NCI-H2029 (cell line): ENCODE measurements at regions not wholly inside any gene's neighbourhood (a gene's known extent, or its start where the extent isn't known, plus 50 kb on each side); places are given as distances from the start of the nearest gene placed in this dataset.

ENCODE experiments used
- DNase-seq: peaks from one replicate; lab custom pipeline; 2025; lab: John Stamatoyannopoulos, UW

DNA sequence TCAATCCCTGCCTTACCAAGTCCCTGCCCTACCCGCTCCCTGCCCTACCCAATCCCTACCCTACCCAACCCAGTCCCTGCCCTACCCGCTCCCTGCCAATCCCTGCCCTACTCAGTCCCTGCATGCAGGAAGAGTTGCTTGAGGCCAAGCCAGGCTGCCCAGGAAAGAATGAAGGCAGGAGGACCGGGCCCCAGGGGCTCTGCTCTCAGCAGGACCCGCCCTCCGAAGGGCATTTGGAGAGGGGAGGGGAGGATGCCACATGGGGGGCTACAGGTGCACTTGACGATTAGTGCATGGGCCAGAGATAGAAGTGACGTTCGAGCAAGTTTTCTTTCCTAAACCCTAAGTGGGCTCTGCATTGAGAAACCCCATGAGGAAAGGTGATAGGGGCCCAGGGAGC is 581.2 kb downstream of the TBC1D22A start:
- DNase-seq: no peak

DNA sequence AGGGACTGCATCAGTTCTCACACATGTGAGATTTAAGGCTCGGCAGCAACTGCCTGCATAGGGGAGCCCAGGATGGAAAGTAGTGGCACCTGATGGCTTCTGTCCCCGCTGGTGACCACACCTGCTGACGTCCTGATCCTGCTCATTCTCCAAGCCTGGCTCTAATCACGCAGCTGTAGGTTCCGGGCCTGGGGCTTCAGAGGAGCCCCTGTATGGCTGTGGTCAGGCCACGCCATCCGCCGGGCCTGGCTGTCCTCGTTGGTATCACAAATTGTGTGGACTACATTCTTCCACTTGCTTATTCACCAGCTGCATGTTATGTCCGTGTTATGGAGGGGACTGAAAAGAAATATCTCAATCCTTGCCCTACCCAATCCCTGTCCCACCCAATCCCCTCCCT is 580.0 kb downstream of the TBC1D22A start:
- DNase-seq: no peak

DNA sequence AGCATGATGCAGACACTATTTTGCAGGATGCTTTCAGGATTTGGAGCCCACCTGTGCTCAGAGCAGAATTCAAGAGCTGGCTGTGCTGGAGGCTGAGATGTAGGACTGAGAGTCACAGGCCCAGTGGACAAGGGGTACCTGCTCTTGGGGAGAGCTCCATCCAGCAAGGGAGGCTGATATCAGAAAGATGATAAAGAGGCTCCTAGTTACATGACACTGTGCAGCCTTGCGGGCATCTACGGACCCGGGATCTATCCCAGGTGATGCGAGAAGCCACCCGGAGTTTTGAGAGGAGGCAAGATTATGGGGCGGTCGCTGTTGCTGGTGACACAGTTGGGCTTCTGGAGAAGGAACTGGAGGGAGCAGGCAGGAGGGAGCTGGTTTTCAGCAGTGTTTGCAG is 579.0 kb downstream of the TBC1D22A start:
- DNase-seq: no peak

DNA sequence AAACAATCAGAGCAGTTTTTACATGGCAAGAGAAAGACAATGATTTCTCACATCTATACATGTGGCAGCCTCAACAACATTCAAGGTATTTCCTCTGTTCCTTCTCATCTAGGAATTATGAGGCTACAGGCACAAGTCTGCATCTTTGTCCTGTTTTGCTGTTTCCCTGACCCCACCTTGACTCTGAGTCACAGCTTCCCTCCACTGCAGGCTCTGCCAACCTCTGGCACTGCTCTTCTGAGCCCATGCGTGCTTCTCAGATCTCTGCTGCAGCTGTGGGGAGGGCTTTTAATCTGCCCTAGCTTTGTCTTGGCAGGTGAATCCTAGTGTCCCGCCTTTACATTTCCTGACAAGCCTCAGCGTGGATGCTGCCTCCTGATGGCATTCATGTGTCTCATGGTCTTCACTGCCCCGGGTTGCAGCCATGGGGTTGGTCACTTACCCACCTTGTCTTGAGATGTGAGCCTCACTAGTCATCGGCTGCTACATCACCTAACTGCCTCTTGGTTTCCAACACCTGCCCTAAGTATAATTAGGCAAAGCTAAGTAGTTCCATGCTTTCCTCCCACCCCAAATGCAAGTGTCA is 578.5 kb downstream of the TBC1D22A start:
- DNase-seq: no peak

DNA sequence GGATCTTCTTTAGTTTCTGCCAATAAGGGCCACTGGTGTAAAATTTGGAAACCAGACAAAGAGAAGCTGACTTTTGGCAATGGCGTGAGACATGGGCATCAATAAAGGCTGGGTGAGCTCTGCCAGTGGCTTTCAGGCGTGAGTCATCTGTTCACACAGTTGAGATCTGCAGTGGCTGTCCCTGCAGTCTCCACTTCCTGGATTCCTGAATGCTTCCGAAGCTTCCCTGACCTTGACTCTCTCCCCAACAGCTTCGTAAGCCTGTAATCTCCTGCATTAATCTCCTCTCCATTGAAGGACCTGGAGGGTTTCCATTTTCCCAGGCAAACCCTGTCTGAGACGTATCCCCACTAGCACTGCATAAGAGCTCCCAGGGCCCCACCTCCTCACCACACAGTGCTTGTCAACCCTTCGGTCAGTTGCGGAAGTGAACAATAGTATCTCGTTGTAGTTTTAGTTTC is 574.7 kb downstream of the TBC1D22A start:
- peak; percentile 92 for DNase-seq

DNA sequence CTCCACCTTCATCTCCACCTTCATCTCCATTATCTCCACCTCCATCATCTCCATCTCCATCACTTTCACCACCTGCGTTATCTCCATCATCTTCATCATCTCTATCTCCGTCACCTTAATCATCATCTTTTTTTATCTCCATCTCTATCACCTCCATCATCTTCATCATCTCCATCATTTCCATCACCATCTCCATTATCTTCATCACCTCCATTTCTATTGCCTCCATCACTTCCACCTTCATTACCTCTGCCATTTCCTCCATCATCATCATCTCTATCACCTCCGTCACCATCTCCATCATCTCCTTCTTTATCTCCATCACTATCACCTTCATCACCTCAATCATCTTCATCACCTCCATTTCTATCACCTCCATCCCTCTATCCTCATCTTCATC is 573.5 kb downstream of the TBC1D22A start:
- DNase-seq: no peak

DNA sequence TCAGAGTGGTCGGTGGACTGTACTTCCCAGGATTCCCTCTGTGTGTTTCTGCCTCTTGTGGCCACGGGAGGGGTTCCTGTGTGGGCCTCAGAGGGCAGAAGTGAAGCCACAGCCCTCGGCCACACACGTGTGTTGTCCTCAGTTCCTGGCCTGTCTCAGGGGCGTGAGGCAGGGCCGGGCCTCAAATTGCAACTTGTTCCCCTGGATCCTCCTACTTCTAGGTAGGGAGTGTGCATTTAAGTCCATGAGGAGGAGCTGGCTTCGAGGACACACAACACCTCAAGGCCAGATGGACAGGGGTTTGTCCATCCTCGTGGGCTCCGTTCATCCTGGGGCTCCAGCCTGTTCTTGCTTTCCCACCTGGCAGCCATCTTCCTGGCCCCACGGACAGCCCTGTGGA is 573.0 kb downstream of the TBC1D22A start:
- no peak for DNase-seq

DNA sequence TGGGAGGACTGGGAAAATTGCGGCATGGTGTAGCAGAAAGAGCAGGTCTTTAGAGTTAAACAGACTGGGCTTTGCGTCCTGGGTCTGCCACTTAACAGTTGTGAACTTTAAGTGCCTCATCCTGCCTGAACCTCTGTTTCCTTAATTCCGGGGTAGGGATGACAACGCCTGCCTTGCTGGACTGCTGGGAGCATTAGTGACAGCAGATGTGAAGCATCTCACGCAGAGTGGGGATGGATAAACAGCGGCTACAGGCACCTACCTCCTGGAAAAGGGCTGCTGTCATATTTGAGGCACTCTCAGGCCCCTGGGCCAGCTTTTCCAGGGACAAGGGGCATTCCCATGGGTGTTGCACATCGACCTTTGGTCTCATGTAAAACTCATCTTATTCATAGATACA is 572.2 kb downstream of the TBC1D22A start:
- DNase-seq: no peak

DNA sequence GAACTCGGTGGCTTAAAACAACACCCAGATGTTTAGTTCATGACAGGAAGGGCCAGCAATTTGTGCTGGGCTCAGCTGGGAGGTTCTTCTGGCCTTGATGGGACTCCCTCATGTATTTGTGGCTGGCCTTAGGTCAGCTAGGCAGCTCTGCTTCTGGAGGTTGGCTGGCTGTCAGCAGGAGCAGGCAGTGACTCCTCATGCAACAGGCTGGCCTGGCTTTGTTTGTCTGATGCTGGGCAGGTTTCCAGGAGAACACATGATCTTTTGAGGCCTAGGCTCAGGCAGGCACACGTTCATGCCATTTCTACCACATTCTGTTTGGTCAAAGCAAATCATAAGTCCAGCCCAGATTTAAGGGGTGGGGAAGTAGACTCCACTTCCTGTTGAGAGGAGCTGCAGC is 571.2 kb downstream of the TBC1D22A start:
- peak; percentile 92 for DNase-seq

DNA sequence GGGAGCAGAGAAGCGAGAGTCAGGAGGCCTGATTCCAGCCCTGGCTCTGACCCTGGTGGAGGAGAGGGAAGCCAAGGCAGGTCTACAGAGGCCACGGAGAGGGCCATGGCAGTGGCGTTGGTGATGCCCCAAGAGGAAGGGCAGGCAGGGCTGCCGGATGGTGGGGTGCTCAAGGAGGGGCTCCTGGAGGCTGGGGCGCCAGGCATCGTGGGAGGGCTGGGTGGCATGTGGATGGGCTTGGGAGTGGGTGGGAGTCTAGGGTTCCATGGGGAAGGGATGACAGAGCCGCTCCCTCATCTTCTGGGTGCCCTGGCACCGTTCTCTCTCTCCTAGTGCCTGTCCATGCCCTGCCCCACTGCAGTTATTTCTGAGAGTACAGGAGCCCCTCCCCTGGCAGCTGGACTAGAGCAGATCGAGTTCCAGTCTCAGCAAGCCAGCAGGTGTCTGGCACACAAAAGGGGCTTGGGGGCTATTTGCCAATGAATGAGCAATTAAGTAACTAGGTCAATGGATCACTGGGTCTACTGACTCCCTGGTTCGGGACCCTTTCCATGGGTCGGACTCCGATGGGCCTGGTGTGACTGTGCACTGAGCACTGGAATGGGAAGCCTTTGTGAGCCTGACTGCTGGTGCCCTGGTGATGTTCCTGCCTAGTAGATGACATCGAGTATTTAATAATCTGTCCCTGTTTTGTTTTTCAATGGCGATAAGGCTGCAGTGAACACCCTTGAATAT is 570.0 kb downstream of the TBC1D22A start:
- no peak for DNase-seq

DNA sequence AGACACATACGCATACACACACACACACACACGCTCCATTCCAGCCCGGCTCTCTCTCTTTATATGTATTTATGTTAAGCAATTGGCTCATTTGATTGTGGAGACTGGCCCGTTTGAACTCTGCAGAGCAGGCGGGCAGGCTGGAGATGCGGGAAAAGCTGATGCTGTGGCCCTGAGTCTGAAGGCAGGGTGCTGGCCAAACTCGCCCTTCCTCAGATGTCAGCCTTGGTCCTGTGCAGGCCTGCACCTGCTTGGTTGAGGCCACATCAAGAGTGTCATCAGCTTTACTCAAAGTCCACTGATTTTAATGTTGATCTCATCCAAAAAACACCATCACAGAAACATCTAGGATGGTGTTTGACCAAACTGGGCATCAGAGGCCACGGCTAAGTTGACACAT is 569.3 kb downstream of the TBC1D22A start:
- no peak for DNase-seq

DNA sequence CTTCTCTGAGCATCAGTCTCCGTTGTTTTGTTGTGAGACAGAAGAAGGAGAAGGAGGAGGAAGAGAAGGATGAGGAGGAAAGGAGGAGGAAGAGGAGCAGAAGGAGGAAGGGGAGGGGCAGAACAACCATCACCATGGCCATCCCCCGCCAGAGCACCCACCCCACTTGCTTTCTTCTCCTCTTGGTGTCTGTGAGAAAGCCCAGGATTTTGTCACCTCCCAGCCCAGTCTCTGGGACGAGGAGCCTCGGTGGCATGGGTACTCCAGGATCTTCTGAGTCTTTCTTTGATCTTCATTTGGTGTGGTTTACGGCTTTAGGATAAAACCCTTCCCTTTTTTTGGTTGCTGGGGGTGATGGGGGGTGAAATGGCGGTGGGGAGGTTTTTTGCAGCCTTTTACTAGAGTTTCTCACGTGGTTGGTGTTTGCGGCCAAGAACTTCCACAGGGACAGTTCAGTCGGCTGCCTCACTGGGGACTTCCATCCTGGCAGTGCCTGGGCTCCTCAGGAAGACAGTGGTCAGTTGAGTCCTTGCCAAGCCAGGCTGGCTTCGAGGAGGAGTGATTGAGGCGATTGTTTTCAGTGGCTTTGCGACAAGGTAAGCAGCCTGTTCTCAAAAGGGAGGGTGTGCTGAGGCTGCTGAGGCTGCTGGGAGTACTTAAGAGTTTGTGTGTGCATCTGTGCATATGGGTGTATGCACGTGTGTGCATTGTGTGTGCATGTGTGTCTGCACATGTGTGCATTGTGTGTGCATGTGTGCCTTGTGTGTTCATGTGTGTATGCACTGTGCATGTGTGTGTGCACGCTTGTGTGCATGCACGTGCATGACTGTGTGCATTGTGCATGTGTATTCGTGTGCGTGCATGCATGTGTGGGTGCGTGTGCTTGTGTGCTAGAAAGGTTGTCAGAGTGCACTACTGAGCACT is 567.5 kb downstream of the TBC1D22A start:
- DNase-seq: no peak

DNA sequence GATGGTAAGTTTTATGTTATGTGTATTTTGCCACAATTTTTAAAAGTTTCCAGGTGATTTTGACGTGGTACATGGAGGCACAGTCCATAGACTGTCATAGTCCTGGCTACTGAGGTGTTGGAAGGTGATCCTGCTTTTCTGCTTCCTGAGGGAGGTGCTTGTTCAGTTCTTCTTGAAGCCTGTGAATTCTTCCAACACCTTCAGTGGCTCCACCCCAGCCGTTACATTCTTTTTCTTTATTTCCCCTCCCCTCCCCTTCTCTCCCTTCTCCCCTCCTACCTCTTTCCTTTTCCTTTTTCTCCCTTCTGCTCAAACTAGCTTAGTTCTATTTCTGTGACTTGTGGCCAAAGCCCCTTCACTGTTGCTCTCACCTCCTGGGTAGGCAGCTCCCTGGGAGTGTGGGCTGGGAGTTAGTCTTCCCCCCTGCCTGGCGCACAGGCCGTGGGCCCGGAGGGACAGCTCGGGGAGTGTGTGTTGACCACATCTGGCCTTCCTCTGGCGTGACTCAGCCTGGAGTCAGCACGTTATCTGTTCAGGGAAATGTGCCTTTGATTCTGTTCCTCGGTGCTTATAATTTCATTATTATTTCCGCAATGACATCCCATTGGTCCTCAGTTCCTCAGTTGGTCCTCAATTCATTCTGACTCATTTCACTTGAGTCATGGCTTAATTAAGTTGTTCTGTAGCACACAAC is 566.2 kb downstream of the TBC1D22A start:
- no peak for DNase-seq

DNA sequence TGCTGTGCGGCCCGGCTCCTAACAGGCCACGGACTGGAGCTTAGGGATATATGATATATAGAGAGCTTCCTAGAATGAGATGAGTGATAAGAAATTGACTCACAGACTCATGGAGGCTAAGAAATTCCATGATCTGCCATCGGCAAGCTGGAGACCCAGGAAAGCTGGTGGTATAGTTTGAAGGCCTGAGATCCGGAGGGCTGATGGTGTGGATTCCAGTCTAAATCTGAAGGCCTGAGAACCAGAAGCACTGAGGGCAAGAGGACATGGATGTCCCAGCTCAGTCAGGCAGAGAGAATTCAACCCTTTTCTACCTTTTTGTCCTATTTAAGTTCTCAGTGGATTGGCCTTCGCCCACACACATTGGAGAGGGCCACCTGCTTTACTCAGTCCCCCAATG is 564.8 kb downstream of the TBC1D22A start:
- no peak for DNase-seq

DNA sequence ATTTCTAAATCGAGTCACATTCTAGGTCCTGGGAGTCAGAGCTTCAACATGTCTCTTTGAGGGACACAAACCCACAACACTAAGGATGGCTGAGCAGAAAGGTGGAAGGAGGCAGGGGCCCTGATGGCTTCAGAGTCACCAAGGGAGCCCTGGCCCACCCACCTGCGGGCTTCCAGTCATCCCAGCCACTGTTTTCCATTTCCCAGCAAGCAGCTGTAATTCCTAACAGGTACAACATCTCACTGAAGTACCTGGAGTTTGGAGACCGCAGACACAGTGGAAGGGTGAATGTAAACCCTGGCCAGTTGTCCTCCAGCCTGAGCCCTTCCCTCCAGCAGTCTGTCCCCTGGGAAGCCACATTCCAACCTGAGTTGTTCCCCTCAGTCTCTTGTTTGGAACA is 562.8 kb downstream of the TBC1D22A start:
- no peak for DNase-seq

DNA sequence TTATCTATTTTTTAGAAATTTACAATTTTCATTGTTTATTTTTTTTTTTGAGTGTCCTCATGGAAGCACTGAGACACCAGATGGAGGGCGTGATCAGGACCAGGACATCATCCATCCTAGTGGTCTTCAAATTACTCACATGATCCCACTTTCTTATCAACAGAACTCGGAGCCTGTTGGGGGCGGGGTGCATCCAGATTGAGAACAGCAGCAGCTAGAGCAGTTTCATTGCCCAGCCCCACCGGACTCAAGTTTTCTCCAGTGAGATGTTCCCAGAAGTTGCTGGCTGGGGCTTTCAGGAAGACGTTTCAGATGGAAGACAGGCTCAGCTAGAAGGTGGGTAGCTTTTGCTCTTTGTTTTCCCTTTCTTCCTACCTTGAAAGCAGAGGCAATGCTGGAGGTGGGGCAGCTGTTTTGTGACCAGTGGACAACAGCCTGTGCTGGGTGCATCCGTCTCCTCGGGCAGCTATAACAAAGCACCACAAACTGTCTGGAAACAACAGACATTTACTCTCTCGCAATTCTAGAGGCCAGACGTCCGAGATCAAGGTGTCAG is 562.1 kb downstream of the TBC1D22A start:
- DNase-seq: no peak

DNA sequence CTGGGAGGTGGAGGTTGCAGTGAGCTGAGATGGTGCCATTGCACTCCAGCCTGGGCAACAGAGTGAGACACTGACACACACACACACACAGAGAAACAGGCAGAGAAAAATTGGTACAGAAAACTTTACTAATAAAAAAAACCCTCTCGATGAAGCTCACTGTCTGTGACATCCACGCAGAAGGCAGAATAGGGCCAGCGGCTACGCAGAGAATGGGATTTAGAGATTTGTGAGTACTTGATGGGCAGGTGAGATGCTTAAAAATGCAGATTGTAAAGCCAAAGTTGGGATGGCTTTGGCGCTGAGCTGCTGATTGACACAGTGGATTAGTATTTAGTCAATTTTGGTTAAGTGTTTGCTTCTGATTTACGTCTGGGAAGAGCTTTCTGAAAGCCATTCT is 561.1 kb downstream of the TBC1D22A start:
- DNase-seq: no peak

DNA sequence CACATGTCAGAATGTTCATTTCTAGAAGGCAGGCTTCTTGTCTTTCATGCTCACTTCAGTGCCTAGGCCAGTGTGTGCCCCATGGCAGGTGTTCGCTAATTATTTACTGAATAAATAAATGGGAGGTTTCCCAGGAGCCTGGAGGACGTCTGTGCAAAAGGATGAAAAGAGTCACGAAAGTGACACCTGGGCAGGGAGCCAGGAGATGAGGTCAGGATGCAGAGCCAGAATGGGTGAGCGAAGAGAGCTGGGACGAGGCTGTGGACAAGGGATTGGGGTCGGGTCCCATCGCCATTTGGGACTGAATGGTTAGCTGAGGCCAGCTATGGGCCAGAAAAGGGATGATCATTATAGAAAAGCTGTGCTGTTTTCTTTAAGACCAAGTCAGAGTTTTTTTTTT is 560.4 kb downstream of the TBC1D22A start:
- peak; percentile 87 for DNase-seq

DNA sequence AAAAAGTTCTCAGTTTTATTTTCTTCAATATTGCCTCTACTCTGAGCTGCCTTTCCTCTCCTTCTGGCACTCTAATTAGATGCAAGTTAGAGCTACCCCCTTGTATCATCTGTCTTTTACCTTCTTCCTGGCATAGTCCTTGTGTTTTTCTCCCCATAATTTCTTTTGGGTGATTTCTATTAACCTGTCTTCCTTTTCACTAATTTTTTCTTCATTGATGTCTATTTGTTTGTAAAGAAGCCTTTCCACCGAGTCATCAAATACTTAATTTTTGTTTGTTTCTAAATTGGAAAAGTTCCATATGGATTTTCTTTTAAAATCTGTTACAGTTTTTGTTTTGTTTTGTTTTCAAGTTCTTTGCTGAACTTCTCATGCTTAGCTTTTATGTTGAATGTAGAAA is 558.1 kb downstream of the TBC1D22A start:
- DNase-seq: no peak

DNA sequence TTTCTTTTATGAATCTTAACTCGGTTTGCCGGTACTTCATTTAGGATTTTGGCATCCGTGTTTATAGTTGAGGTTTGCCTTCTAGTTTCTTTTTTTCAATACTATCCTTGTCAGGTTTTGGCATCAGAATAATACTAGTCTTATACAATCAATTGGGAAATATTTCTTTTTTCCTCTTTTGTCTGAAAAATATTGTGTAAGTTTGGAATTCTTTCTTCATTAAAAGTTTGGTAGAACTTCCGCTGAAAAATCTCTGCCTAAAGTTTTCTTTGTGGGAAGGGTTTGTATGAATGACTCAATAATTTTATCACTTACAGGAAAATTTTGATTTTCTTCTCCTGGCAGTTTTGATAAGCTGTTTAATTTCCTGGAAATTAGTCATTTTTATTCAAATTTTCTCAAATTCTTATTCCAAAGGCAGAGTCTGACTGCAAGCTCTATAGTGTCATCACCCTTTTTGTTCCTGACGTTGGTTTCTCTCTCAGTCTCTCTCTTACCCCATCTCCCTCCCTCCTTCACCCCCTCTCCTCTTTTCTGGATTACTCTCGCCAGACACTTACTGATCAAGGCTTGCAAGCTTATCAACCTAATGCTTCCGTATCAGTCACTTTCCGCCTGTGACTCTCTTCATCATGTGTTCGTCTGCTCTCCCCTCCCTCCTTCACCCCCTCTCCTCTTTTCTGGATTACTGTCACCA is 555.7 kb downstream of the TBC1D22A start:
- DNase-seq: no peak

DNA sequence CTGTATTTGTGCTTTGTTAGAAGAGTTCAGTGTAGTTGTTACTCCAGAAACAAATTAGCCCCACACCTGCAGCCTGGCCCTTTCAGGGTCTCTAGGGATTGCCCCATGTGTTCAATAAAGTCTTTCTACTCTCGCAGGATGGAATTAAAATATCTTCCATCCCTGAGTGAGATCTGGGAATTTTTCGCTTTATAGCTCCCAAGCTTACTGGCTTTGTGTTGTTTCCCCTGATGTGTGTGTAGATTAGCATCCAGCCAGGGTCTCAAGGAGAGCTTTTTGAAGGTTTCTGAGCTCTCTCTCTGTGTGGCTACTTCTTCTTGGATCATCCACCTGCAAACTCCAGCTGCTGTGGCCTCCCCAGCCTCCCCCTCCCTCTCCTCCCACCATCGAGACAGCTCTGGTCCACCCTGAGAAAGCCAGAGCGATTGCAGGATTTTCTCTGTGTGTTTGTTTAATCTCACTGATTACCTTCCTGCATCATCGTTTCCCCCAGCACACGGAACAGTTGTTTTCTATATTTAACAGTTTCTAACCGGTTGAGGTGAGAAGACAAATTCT is 553.5 kb downstream of the TBC1D22A start:
- DNase-seq: peak; percentile 25
